Fibroblast of mammary gland (primary cell): ENCODE measurements at regions not wholly inside any gene's neighbourhood (a gene's known extent, or its start where the extent isn't known, plus 50 kb on each side); places are given as distances from the start of the nearest gene placed in this dataset.
A peak's percentile ranks its signal among the peaks of the same experiment; 100 is the strongest.

Source experiments
- DNase-seq: peaks from one replicate; pipeline ENCODE4 v3.0.0-alpha.2; 2010; ENCODE audit warnings: low read depth
- H3K4me3 ChIP-seq: 2 replicates; pipeline ENCODE4 v1.5.1; 2011; ENCODE audit warnings: low read depth, mild to moderate bottlenecking, low read length, moderate library complexity; ENCODE audit not compliant: control insufficient read depth
- CTCF ChIP-seq: conservative IDR thresholded peaks from 2 replicates; pipeline ENCODE4 v1.5.1; 2011; ENCODE audit warnings: low read depth, low read length, inconsistent platforms; ENCODE audit not compliant: control insufficient read depth, insufficient read depth

GRCh38 chr20:24166123-24166381 is 177.5 kb upstream of the GGTLC1 start:
- no peak overlapping the region for H3K4me3 ChIP-seq
- no peak for TF ChIP-seq CTCF
- no peak for DNase-seq

GRCh38 chr20:24165301-24166122 is 176.9 kb upstream of the GGTLC1 start:
- no peak overlapping the region for H3K4me3 ChIP-seq
- TF ChIP-seq CTCF: no peak
- DNase-seq: no peak

- no peak for DNase-seq
- no peak overlapping the region for H3K4me3 ChIP-seq
- TF ChIP-seq CTCF: peak; percentile 14
These were observed 175.8 kb upstream of the GGTLC1 start for GRCh38 chr20:24164360-24164759.

GRCh38 chr20:24163506-24163905 is 174.9 kb upstream of the GGTLC1 start:
- no peak overlapping the region for H3K4me3 ChIP-seq
- TF ChIP-seq CTCF: no peak
- DNase-seq: no peak

GRCh38 chr20:24160563-24161281 is 172.1 kb upstream of the GGTLC1 start:
- TF ChIP-seq CTCF: peak; percentile 75
- DNase-seq: peak; percentile 61
- no peak overlapping the region for H3K4me3 ChIP-seq

GRCh38 chr20:24158281-24158680 is 169.7 kb upstream of the GGTLC1 start:
- no peak for TF ChIP-seq CTCF
- DNase-seq: no peak
- H3K4me3 ChIP-seq: no peak overlapping the region
